Ovary (tissue), 3 donors: ENCODE measurements at regions not wholly inside any gene's neighbourhood (a gene's known extent, or its start where the extent isn't known, plus 50 kb on each side); places are given as distances from the start of the nearest gene placed in this dataset.

ENCODE experiments used
- CTCF ChIP-seq, 3 donors: fragments of 450-650 bp in 2 of 3; fragments of 200-600 bp in 1 of 3; IDR thresholded peaks; one replicate each; pipeline versions ENCODE4 v1.5.1 to v1.8.0; 2016 to 2022; ENCODE audit warnings: antibody characterized with exemption in 3 of 3, mild to moderate bottlenecking in 1 of 3
- EP300 ChIP-seq: sonication (generic); formaldehyde crosslinking; IDR thresholded peaks from one replicate; pipeline ENCODE4 v1.6.1; 2017; ENCODE audit warnings: antibody characterized with exemption
- POLR2A ChIP-seq: fragments of 450-650 bp; IDR thresholded peaks from one replicate; pipeline ENCODE4 v1.6.1; 2017; ENCODE audit warnings: antibody characterized with exemption, mild to moderate bottlenecking, moderate library complexity
- donor health status: DM: no; HTN: no; CAD: no.

- no peak for TF ChIP-seq CTCF (IDR thresholded peaks at IDR 0.05)
- TF ChIP-seq POLR2A: no peak
- no peak for TF ChIP-seq EP300
Observed at GRCh38 chr2:239765911-239766310, 259.2 kb downstream of the NDUFA10 start.
